Nephron (organoid): ENCODE measurements at regions not wholly inside any gene's neighbourhood (a gene's known extent, or its start where the extent isn't known, plus 50 kb on each side); places are given as distances from the start of the nearest gene placed in this dataset.

Experiments
- H3K27ac Mint-ChIP-seq, 3 experiments: 2 replicates each; pipeline ENCODE4 v1.8.0; 2020; ENCODE audit warnings: mixed read lengths in 3 of 3, mild to moderate bottlenecking in 2 of 3, moderate library complexity in 1 of 3
- H3K27me3 Mint-ChIP-seq: 2 replicates; pipeline ENCODE4 v1.8.0; 2021; ENCODE audit warnings: low read depth, mild to moderate bottlenecking, moderate library complexity, mixed read lengths
- H3K36me3 Mint-ChIP-seq: 2 replicates; pipeline ENCODE4 v1.8.0; 2020; ENCODE audit warnings: low read depth, mixed read lengths
- H3K4me1 Mint-ChIP-seq: 2 replicates; pipeline ENCODE4 v1.8.0; 2020; ENCODE audit warnings: mixed read lengths
- H3K4me3 Mint-ChIP-seq, 3 experiments: 2 replicates each; pipeline ENCODE4 v1.8.0; 2020; ENCODE audit warnings: mild to moderate bottlenecking in 3 of 3, mixed read lengths in 3 of 3, moderate library complexity in 2 of 3
- H3K9me3 Mint-ChIP-seq: 2 replicates; pipeline ENCODE4 v1.8.0; 2020; ENCODE audit warnings: mixed read lengths
- TF ChIP-seq, protein P1 (sequence below), 3 experiments: fragments of 200-600 bp; sonication (generic); IDR thresholded peaks; one replicate each; pipeline ENCODE4 v1.5.0; 2021; ENCODE audit warnings: antibody characterized with exemption in 3 of 3; ENCODE audit not compliant: unreplicated experiment in 3 of 3

DNA sequence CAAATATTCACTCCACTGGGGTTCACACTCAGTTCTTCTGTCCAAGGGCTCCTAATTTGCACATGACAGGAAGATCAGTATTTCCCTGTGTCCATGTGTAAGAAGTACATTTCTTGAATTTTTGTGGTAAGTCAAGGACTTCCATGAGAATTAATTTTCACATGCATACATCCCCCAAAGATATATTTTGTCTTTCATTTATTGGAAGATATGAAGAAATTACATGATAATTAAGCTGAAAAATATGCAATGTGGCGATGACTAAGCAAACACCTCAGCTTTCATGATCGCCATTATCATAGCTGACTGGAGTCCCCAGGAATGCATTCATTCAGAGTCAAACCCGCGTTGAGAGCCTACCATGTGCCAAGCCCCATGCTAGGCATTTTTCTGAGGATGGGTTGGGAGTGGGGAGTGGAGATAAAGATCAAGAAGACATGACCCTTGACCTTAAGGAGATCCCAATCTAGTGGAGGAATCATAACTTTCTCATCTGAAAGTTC lies 104.6 kb upstream of the F3 start:
- H3K36me3 Mint-ChIP-seq: no peaks in the 10 kb centered on the region
- TF ChIP-seq, protein P1, sequence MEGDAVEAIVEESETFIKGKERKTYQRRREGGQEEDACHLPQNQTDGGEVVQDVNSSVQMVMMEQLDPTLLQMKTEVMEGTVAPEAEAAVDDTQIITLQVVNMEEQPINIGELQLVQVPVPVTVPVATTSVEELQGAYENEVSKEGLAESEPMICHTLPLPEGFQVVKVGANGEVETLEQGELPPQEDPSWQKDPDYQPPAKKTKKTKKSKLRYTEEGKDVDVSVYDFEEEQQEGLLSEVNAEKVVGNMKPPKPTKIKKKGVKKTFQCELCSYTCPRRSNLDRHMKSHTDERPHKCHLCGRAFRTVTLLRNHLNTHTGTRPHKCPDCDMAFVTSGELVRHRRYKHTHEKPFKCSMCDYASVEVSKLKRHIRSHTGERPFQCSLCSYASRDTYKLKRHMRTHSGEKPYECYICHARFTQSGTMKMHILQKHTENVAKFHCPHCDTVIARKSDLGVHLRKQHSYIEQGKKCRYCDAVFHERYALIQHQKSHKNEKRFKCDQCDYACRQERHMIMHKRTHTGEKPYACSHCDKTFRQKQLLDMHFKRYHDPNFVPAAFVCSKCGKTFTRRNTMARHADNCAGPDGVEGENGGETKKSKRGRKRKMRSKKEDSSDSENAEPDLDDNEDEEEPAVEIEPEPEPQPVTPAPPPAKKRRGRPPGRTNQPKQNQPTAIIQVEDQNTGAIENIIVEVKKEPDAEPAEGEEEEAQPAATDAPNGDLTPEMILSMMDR (IDR thresholded peaks at IDR 0.05; ENCODE audit: unreplicated experiment in 3 of 3): no peak
- peaks cover 17% of the 10 kb centered on the region for H3K4me1 Mint-ChIP-seq
- H3K4me3 Mint-ChIP-seq: no peak overlapping the region
- H3K9me3 Mint-ChIP-seq: no peaks in the 10 kb centered on the region
- no peaks in the 10 kb centered on the region for H3K27me3 Mint-ChIP-seq
- no peak overlapping the region for H3K27ac Mint-ChIP-seq

DNA sequence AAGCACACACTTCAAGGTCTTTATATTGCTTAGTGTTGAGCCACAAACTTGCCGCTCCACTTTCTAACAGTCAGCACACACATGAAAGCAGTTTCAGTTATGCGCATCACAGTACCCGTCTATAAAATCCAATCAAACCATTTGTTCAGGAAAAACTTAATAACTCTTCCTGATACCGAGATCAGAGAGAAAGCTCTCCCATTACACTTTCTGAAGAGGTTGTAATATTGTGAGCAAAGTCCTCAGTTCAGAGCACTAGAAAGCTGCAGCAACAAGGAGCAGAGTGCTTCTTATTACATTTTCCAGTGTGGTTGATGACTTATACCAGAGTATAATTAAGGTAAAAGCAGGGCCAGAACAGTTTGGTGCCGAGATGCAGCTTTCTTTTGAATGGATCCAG lies 102.8 kb upstream of the F3 start:
- Mint-ChIP-seq H3K4me1 (peaks cover 17% of the 10 kb centered on the region), H3K4me3 (no peak overlapping the region), H3K27ac (no peak overlapping the region), H3K27me3 (no peaks in the 10 kb centered on the region), H3K9me3 (peaks cover 7% of the 10 kb centered on the region), H3K36me3 (peaks cover 11% of the 10 kb centered on the region)
- TF ChIP-seq, protein P1 (IDR thresholded peaks at IDR 0.05; ENCODE audit: unreplicated experiment in 3 of 3): no peak

DNA sequence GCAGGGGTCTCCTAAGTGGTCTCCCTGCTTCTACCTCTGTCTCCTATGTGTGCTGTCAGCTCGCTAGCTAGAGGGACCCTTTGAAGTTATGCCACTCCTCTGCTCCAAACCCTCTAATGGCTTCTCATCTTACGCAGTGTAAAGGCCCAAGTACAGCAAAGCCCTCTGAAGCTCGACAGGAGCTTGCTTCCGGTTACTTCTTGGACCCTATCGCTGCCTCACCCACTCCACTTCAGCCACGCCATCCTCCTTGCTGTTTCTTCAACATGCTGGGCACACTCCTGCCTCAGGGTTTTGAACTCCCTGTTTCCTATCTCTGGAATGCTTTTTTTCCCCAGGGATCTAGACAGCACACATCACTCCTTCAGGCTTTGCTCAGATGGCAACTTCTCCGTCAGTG lies 102.3 kb upstream of the F3 start:
- Mint-ChIP-seq H3K4me1 (peaks cover 16% of the 10 kb centered on the region), H3K27me3 (no peaks in the 10 kb centered on the region), H3K4me3 (no peak overlapping the region), H3K9me3 (peaks cover 9% of the 10 kb centered on the region), H3K36me3 (peaks cover 13% of the 10 kb centered on the region), H3K27ac (no peak overlapping the region)
- TF ChIP-seq, protein P1 (IDR thresholded peaks at IDR 0.05; ENCODE audit: unreplicated experiment in 3 of 3): no peak

DNA sequence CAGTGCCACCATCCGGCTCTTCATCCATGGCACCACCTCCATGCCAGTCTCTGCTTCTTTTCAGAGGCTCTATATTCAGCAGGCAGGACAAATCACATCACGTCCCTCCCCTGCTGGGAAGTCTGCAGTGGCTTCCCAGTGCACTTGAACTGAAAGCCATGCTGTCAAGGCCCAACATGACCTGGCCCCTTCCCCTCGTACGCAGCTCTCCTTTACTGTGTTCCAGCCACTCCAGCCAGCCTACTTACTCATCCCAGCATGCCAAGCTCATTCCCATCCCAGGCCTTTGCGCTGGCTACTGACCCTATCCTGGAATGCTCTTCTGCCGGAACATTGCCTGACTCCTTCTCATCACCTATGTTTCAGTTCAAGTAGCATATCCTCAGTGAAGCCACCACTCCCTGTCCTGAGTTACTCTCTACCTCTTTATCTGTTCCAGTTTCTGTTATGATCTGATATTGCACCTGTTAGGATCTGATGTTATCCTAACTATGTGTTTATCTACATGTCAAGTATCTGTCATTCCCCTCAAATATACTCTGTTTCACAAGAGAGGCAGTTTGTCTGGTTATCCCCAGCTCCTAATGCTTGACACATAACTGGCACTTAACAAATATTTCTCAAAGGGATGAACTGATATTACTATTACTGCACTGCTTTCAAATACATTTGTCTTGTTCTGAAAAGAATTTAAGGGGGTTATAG lies 101.2 kb upstream of the F3 start:
- no peak overlapping the region for H3K27ac Mint-ChIP-seq
- peaks cover 16% of the 10 kb centered on the region for H3K36me3 Mint-ChIP-seq
- TF ChIP-seq, protein P1 (IDR thresholded peaks at IDR 0.05; ENCODE audit: unreplicated experiment in 3 of 3): no peak
- H3K9me3 Mint-ChIP-seq: peaks cover 12% of the 10 kb centered on the region
- H3K4me1 Mint-ChIP-seq: peaks cover 5% of the 10 kb centered on the region
- H3K27me3 Mint-ChIP-seq: no peaks in the 10 kb centered on the region
- H3K4me3 Mint-ChIP-seq: no peak overlapping the region

DNA sequence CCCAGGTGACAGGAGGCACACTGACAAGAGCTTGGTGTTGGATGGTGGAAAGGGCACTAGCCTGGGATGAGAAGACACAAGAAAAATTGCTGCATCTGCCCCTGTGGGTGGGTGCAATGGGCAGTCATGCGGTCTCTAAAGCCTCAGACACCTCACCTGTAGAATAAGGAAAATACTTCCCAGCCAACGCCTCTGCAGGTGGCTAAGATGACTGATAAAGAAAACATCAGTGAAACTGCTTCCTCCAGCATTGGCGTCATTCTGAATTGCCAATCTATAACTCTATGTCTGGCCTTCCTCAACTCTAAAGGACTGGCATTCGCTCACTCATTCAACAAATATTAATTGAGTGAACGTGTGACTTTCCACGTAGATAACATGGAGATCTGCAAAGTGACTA lies 100.4 kb upstream of the F3 start:
- no peak overlapping the region for H3K4me3 Mint-ChIP-seq
- H3K27ac Mint-ChIP-seq: no peak overlapping the region
- peaks cover 12% of the 10 kb centered on the region for H3K9me3 Mint-ChIP-seq
- peaks cover under 1% of the 10 kb centered on the region for H3K4me1 Mint-ChIP-seq
- TF ChIP-seq, protein P1 (IDR thresholded peaks at IDR 0.05; ENCODE audit: unreplicated experiment in 3 of 3): no peak
- H3K36me3 Mint-ChIP-seq: peaks cover 16% of the 10 kb centered on the region
- no peaks in the 10 kb centered on the region for H3K27me3 Mint-ChIP-seq

DNA sequence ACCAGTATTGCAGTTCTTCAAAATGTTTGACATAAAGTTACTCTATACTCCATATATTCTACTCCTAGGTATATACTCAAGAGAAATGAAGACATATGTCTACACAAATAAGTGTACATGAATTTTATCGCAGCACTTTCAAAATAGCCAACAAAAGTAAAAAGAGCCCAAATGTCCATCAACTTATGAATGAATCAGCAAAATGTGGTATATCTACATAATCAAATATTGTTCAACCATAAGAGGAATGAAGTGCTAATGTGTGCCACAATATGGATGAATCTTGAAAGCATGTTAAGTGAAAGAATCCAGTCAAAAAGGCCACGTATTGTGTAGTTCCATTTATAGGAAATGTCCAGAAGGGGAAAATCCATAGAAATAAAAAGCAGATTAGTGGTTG lies 98.6 kb upstream of the F3 start:
- peaks cover 16% of the 10 kb centered on the region for H3K36me3 Mint-ChIP-seq
- no peaks in the 10 kb centered on the region for H3K4me1 Mint-ChIP-seq
- no peaks in the 10 kb centered on the region for H3K27me3 Mint-ChIP-seq
- H3K9me3 Mint-ChIP-seq: peaks cover 12% of the 10 kb centered on the region
- H3K27ac Mint-ChIP-seq: no peak overlapping the region
- TF ChIP-seq, protein P1 (IDR thresholded peaks at IDR 0.05; ENCODE audit: unreplicated experiment in 3 of 3): no peak
- H3K4me3 Mint-ChIP-seq: no peak overlapping the region
